H1 (cell line): ENCODE measurements at regions not wholly inside any gene's neighbourhood (a gene's known extent, or its start where the extent isn't known, plus 50 kb on each side); places are given as distances from the start of the nearest gene placed in this dataset.

Experiments
- CTCF ChIA-PET: fragments of 300-600 bp; sonication (Branson Sonifier 250); formaldehyde crosslinking; loops from one replicate; lab custom pipeline; 2021; ENCODE audit not compliant: partially characterized antibody; lab: Charles Lee
- POLR2A ChIA-PET: fragments of 300-600 bp; sonication (Branson Sonifier 250); formaldehyde crosslinking; loops from one replicate; lab custom pipeline; 2021; ENCODE audit warnings: inconsistent platforms; ENCODE audit not compliant: partially characterized antibody; lab: Charles Lee
- DNase-seq, 2 experiments: peaks; one replicate each; pipeline versions ENCODE4 v3.0.0 to v3.0.0-alpha.2; 2010 to 2022; ENCODE audit warnings: low spot score in 2 of 2, low read depth in 1 of 2, mixed read lengths in 1 of 2
- FAIRE-seq: peaks from 2 replicates; lab custom pipeline; 2011; peaks lifted over from hg19 to GRCh38; lab: Jason Lieb, UNC
- H2AFZ ChIP-seq: 2 replicates; pipeline ENCODE4 v1.8.1; 2012; ENCODE audit warnings: low read length, inconsistent platforms
- H2AK5ac ChIP-seq: 2 replicates; pipeline ENCODE4 v1.6.1; 2013; ENCODE audit warnings: low read depth, low read length
- H2BK120ac ChIP-seq: replicated peaks from 2 replicates; pipeline ENCODE3; 2013; ENCODE audit warnings: low read depth, low read length, inconsistent platforms
- H2BK12ac ChIP-seq: 2 replicates; pipeline ENCODE4 v1.6.1; 2013; ENCODE audit warnings: low read depth, low read length
- H2BK15ac ChIP-seq: 2 replicates; pipeline ENCODE4 v1.6.1; 2013; ENCODE audit warnings: low read length
- H2BK20ac ChIP-seq: 2 replicates; pipeline ENCODE4 v1.6.1; 2013; ENCODE audit warnings: low read length
- H2BK5ac ChIP-seq: 2 replicates; pipeline ENCODE4 v1.6.1; 2013; ENCODE audit warnings: low read depth, low read length
- H3K14ac ChIP-seq: 2 replicates; pipeline ENCODE4 v1.6.1; 2013; ENCODE audit warnings: inconsistent platforms; ENCODE audit not compliant: insufficient read length
- H3K18ac ChIP-seq: 2 replicates; pipeline ENCODE4 v1.6.1; 2013; ENCODE audit warnings: low read length; ENCODE audit errors: extremely low read depth
- H3K23ac ChIP-seq: 2 replicates; pipeline ENCODE4 v1.6.1; 2013; ENCODE audit warnings: inconsistent platforms; ENCODE audit not compliant: insufficient read length
- H3K23me2 ChIP-seq: 2 replicates; pipeline ENCODE4 v1.6.1; 2013; ENCODE audit warnings: low read depth, low read length
- H3K27ac ChIP-seq: 2 replicates; pipeline ENCODE4 v1.6.1; 2011; ENCODE audit warnings: low read depth, low read length, inconsistent platforms
- H3K27me3 ChIP-seq, 4 experiments: replicated peaks in 1 of 4; 1 replicate in 1 of 4; 2 replicates in 3 of 4; pipeline versions ENCODE4 v1.6.1 to v1.8.1; 2011 to 2013; ENCODE audit warnings: low read length in 3 of 4, mild to moderate bottlenecking in 3 of 4, inconsistent platforms in 2 of 4, mixed read lengths in 2 of 4, moderate library complexity in 1 of 4; ENCODE audit not compliant: control insufficient read depth in 3 of 4, insufficient read depth in 3 of 4; ENCODE audit errors: extremely low read depth in 1 of 4
- H3K36me3 ChIP-seq, 4 experiments: 2 replicates each; pipeline versions ENCODE4 v1.6.1 to v1.8.1; 2011 to 2013; ENCODE audit warnings: mild to moderate bottlenecking in 4 of 4, low read length in 3 of 4, moderate library complexity in 2 of 4, control low read depth in 1 of 4, inconsistent platforms in 1 of 4; ENCODE audit not compliant: insufficient read depth in 4 of 4, control insufficient read depth in 2 of 4
- H3K4ac ChIP-seq: replicated peaks from 2 replicates; pipeline ENCODE3; 2013; ENCODE audit warnings: low read length, low read depth, mixed read lengths, inconsistent platforms; ENCODE audit not compliant: insufficient read length
- H3K4me1 ChIP-seq, 4 experiments: replicated peaks in 1 of 4; 1 replicate in 1 of 4; 2 replicates in 3 of 4; pipeline versions ENCODE4 v1.6.1 to v1.8.1; 2011 to 2013; ENCODE audit warnings: low read length in 3 of 4, inconsistent platforms in 2 of 4, mixed read lengths in 1 of 4; ENCODE audit not compliant: insufficient read depth in 4 of 4, control insufficient read depth in 3 of 4
- H3K4me2 ChIP-seq, 2 experiments: 2 replicates each; pipeline versions ENCODE4 v1.6.1 to v1.8.1; 2011 to 2013; ENCODE audit warnings: low read depth in 2 of 2, low read length in 2 of 2, control low read depth in 1 of 2, inconsistent platforms in 1 of 2, mild to moderate bottlenecking in 1 of 2; ENCODE audit not compliant: insufficient read depth in 1 of 2
- H3K4me3 ChIP-seq, 4 experiments: fragments of 200-600, 300-600 bp in 1 of 4; sonication (generic), shearing (Covaris generic), sonication (Bioruptor Twin) in 1 of 4; 2 replicates each; pipeline versions ENCODE4 v1.5.1 to v1.8.1; 2011 to 2016; ENCODE audit warnings: low read length in 4 of 4, low read depth in 3 of 4, control low read depth in 2 of 4, inconsistent platforms in 2 of 4, mild to moderate bottlenecking in 2 of 4, mixed read lengths in 1 of 4, moderate library complexity in 1 of 4; ENCODE audit not compliant: insufficient read depth in 2 of 4; ENCODE audit errors: extremely low read depth in 1 of 4
- H3K56ac ChIP-seq: replicated peaks from 2 replicates; pipeline ENCODE3; 2013; ENCODE audit warnings: low read depth, mild to moderate bottlenecking, mixed read lengths, low read length, inconsistent platforms; ENCODE audit not compliant: insufficient read length
- H3K79me1 ChIP-seq: 2 replicates; pipeline ENCODE4 v1.6.1; 2013; ENCODE audit warnings: low read depth, low read length, control low read depth
- H3K79me2 ChIP-seq, 2 experiments: 2 replicates each; pipeline versions ENCODE4 v1.6.1 to v1.8.1; 2012 to 2013; ENCODE audit warnings: low read length in 2 of 2, mild to moderate bottlenecking in 2 of 2, inconsistent platforms in 1 of 2; ENCODE audit not compliant: insufficient read depth in 2 of 2, control insufficient read depth in 1 of 2
- H3K9ac ChIP-seq, 4 experiments: replicated peaks in 1 of 4; 1 replicate in 1 of 4; 2 replicates in 3 of 4; pipeline versions ENCODE4 v1.6.1 to v1.8.1; 2011 to 2013; ENCODE audit warnings: low read depth in 3 of 4, low read length in 3 of 4, control low read depth in 2 of 4, mild to moderate bottlenecking in 2 of 4, moderate library complexity in 2 of 4, inconsistent platforms in 1 of 4; ENCODE audit errors: extremely low read depth in 1 of 4
- H3K9me3 ChIP-seq, 2 experiments: 2 replicates each; pipeline versions ENCODE4 v1.6.1 to v1.8.1; 2012 to 2013; ENCODE audit warnings: mild to moderate bottlenecking in 2 of 2, moderate library complexity in 2 of 2, control low read depth in 1 of 2, inconsistent platforms in 1 of 2, low read depth in 1 of 2, low read length in 1 of 2, mixed read lengths in 1 of 2; ENCODE audit not compliant: insufficient read depth in 2 of 2
- H4K20me1 ChIP-seq, 2 experiments: replicated peaks in 1 of 2; 2 replicates each; pipeline versions ENCODE3 to v1.8.1; 2011 to 2013; ENCODE audit warnings: inconsistent platforms in 2 of 2, low read length in 2 of 2, mild to moderate bottlenecking in 1 of 2; ENCODE audit not compliant: insufficient read depth in 2 of 2, control insufficient read depth in 1 of 2
- H4K5ac ChIP-seq: 2 replicates; pipeline ENCODE4 v1.6.1; 2013; ENCODE audit warnings: low read length, low read depth, mixed read lengths, inconsistent platforms; ENCODE audit not compliant: insufficient read length
- H4K8ac ChIP-seq: 2 replicates; pipeline ENCODE4 v1.8.0; 2013; ENCODE audit warnings: mild to moderate bottlenecking, moderate library complexity, low read length, inconsistent platforms; ENCODE audit not compliant: insufficient read depth; ENCODE audit errors: extremely low read depth
- H4K91ac ChIP-seq: replicated peaks from 2 replicates; pipeline ENCODE3; 2013; ENCODE audit warnings: low read length, mixed read lengths, inconsistent platforms; ENCODE audit not compliant: insufficient read length
- EGR1 ChIP-seq: IDR thresholded peaks from 2 replicates; pipeline ENCODE4 v1.6.1; 2011; ENCODE audit warnings: low read depth, low read length, borderline replicate concordance
- WGBS, 2 experiments: shearing (Covaris generic) in 1 of 2; methylation state at CpG; one replicate each; pipeline versions ENCODE4 v1.1.6 to v1.1.7; 2013 to 2015; ENCODE audit warnings: low lambda C conversion rate in 2 of 2, mixed read lengths in 2 of 2, inconsistent platforms in 1 of 2, low coverage in 1 of 2, missing lambda C conversion rate in 1 of 2; ENCODE audit not compliant: insufficient replicate concordance in 2 of 2, insufficient coverage in 1 of 2, insufficient read length in 1 of 2; ENCODE audit errors: extremely low coverage in 1 of 2, missing lambda C conversion rate in 1 of 2; 5-methylcytosine and 5-hydroxymethylcytosine counted together

DNA sequence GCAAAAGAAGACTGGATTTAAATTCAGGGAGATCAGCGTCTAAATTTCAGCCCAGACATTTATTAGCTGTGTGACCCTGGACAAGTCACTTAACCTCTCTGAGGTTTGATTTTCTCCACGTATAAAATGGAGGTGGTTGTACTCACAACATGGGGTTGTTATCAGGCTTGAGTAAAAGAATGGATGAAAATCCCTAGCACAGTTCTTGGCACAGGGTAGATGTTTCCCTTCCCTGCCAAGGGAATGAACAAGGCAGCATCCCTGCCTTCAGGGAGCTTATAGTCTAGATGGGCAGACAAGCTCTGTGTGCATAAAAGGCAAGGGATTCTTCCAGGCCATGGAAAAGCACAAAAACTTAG is 50.2 kb upstream of the MRPS22 start:
- H3K9ac ChIP-seq = no peak overlapping the region
- H4K91ac ChIP-seq = no peak overlapping the region
- FAIRE-seq (no peak), DNase-seq (no peak)
- no peak overlapping the region for H2BK5ac ChIP-seq
- no peaks in the 10 kb centered on the region for H4K20me1 ChIP-seq
- H2BK20ac ChIP-seq = no peak overlapping the region
- H3K4me2 ChIP-seq = no peak overlapping the region
- no peaks in the 10 kb centered on the region for H3K79me1 ChIP-seq
- no peak overlapping the region for H3K18ac ChIP-seq
- no peaks in the 10 kb centered on the region for H3K79me2 ChIP-seq
- 75% methylated on average over 2 of the region's 2 CpGs; no CpG with 5 or more reads in 1 of the 2 experiments for WGBS, 2 experiments
- no peak overlapping the region for H4K8ac ChIP-seq
- no peak overlapping the region for H2BK120ac ChIP-seq
- H4K5ac ChIP-seq = no peak overlapping the region
- no peaks in the 10 kb centered on the region; a peak in 1 of 7 replicates for H3K4me1 ChIP-seq
- H3K36me3 ChIP-seq = no peaks in the 10 kb centered on the region
- no peak for TF ChIP-seq EGR1
- no peak overlapping the region for H3K56ac ChIP-seq
- ChIA-PET POLR2A (no interaction called here), CTCF (interaction anchor here (1.6 kb wide), 1 partner anchor 181 kb away, joined by 4 read pairs; no protein-coding TSS in a partner anchor)
- no peak overlapping the region for H3K23ac ChIP-seq
- H3K14ac ChIP-seq = no peak overlapping the region
- H2AFZ ChIP-seq = no peak overlapping the region
- H2AK5ac ChIP-seq = no peak overlapping the region
- H3K27me3 ChIP-seq = no peaks in the 10 kb centered on the region
- no peaks in the 10 kb centered on the region for H3K23me2 ChIP-seq
- H3K27ac ChIP-seq = no peak overlapping the region
- H2BK12ac ChIP-seq = no peak overlapping the region
- H3K4ac ChIP-seq = no peak overlapping the region
- H3K9me3 ChIP-seq = no peaks in the 10 kb centered on the region
- no peak overlapping the region for H2BK15ac ChIP-seq
- H3K4me3 ChIP-seq = no peak overlapping the region
